ENCODE measurements at regions not wholly inside any gene's neighbourhood (a gene's known extent, or its start where the extent isn't known, plus 50 kb on each side); places are given as distances from the start of the nearest gene placed in this dataset.

GRCh38 chr21:28548291-28548690 is 444.4 kb downstream of the LTN1 start:
- no peak overlapping the region for H3K4me3 ChIP-seq (replicated peaks; ENCODE audit: low read depth, low read length)
- no peak for TF ChIP-seq CTCF (IDR thresholded peaks at IDR 0.05; ENCODE audit: insufficient read depth, low read length, poor library complexity, severe bottlenecking)
- no peak for DNase-seq (ENCODE audit: extremely low read depth, insufficient read length)
- no peaks in the 10 kb centered on the region for H3K36me3 ChIP-seq (ENCODE audit: control insufficient read depth, insufficient read depth, low read length)
- no peaks in the 10 kb centered on the region for H3K27me3 ChIP-seq (replicated peaks; ENCODE audit: control insufficient read depth, insufficient read depth, low read length)

GRCh38 chr21:28547766-28548165 is 444.9 kb downstream of the LTN1 start:
- Histone ChIP-seq H3K4me3 (replicated peaks; ENCODE audit: low read depth, low read length) (no peak overlapping the region), H3K36me3 (ENCODE audit: control insufficient read depth, insufficient read depth, low read length) (no peaks in the 10 kb centered on the region), H3K27me3 (replicated peaks; ENCODE audit: control insufficient read depth, insufficient read depth, low read length) (no peaks in the 10 kb centered on the region)
- DNase-seq (ENCODE audit: extremely low read depth, insufficient read length) = no peak
- no peak for TF ChIP-seq CTCF (IDR thresholded peaks at IDR 0.05; ENCODE audit: insufficient read depth, low read length, poor library complexity, severe bottlenecking)

GRCh38 chr21:28543975-28544374 is 448.7 kb downstream of the LTN1 start:
- Histone ChIP-seq H3K36me3 (ENCODE audit: control insufficient read depth, insufficient read depth, low read length) (no peaks in the 10 kb centered on the region), H3K27me3 (replicated peaks; ENCODE audit: control insufficient read depth, insufficient read depth, low read length) (no peaks in the 10 kb centered on the region), H3K4me3 (replicated peaks; ENCODE audit: low read depth, low read length) (no peak overlapping the region)
- TF ChIP-seq CTCF (IDR thresholded peaks at IDR 0.05; ENCODE audit: insufficient read depth, low read length, poor library complexity, severe bottlenecking) = no peak
- DNase-seq (ENCODE audit: extremely low read depth, insufficient read length) = no peak

GRCh38 chr21:28541371-28542112 is 451.1 kb downstream of the LTN1 start:
- no peak overlapping the region for H3K4me3 ChIP-seq (replicated peaks; ENCODE audit: low read depth, low read length)
- no peaks in the 10 kb centered on the region for H3K27me3 ChIP-seq (replicated peaks; ENCODE audit: control insufficient read depth, insufficient read depth, low read length)
- no peak for TF ChIP-seq CTCF (IDR thresholded peaks at IDR 0.05; ENCODE audit: insufficient read depth, low read length, poor library complexity, severe bottlenecking)
- no peaks in the 10 kb centered on the region for H3K36me3 ChIP-seq (ENCODE audit: control insufficient read depth, insufficient read depth, low read length)
- no peak for DNase-seq (ENCODE audit: extremely low read depth, insufficient read length)

- H3K27me3 ChIP-seq (replicated peaks; ENCODE audit: control insufficient read depth, insufficient read depth, low read length) = no peaks in the 10 kb centered on the region
- H3K36me3 ChIP-seq (ENCODE audit: control insufficient read depth, insufficient read depth, low read length) = no peaks in the 10 kb centered on the region
- H3K4me3 ChIP-seq (replicated peaks; ENCODE audit: low read depth, low read length) = no peak overlapping the region
- no peak for DNase-seq (ENCODE audit: extremely low read depth, insufficient read length)
- no peak for TF ChIP-seq CTCF (IDR thresholded peaks at IDR 0.05; ENCODE audit: insufficient read depth, low read length, poor library complexity, severe bottlenecking)
Observed at GRCh38 chr21:28540514-28540913, 452.2 kb downstream of the LTN1 start.

GRCh38 chr21:28539623-28539988 is 453.1 kb downstream of the LTN1 start:
- H3K36me3 ChIP-seq (ENCODE audit: control insufficient read depth, insufficient read depth, low read length) = no peaks in the 10 kb centered on the region
- no peak for DNase-seq (ENCODE audit: extremely low read depth, insufficient read length)

More at GRCh38 chr21:28539623-28539988, 453.1 kb downstream of the LTN1 start:
- Histone ChIP-seq H3K27me3 (replicated peaks; ENCODE audit: control insufficient read depth, insufficient read depth, low read length) (no peaks in the 10 kb centered on the region), H3K4me3 (replicated peaks; ENCODE audit: low read depth, low read length) (no peak overlapping the region)
- no peak for TF ChIP-seq CTCF (IDR thresholded peaks at IDR 0.05; ENCODE audit: insufficient read depth, low read length, poor library complexity, severe bottlenecking)
